Effector memory CD8-positive, alpha-beta T cell (primary cell): ENCODE measurements at regions not wholly inside any gene's neighbourhood (a gene's known extent, or its start where the extent isn't known, plus 50 kb on each side); places are given as distances from the start of the nearest gene placed in this dataset.

Experiments
- ATAC-seq: fragments of 150-1000 bp; cut with Tn5 transposase; replicated peaks from 2 replicates; pipeline ENCODE4 v1.10.0; 2021; ENCODE audit warnings: mild to moderate bottlenecking, moderate library complexity
- DNase-seq, 3 experiments: peaks; one replicate each; pipeline ENCODE4 v3.0.0; 2021
- H3K27ac Mint-ChIP-seq, 2 donors: one replicate each; pipeline ENCODE4 v1.8.0; 2022; ENCODE audit warnings: mild to moderate bottlenecking in 2 of 2, mixed read lengths in 2 of 2, moderate library complexity in 2 of 2
- H3K27me3 Mint-ChIP-seq, 2 donors: one replicate each; pipeline ENCODE4 v1.8.0; 2022; ENCODE audit warnings: mixed read lengths in 2 of 2
- H3K36me3 Mint-ChIP-seq: one replicate; pipeline ENCODE4 v1.8.0; 2022; ENCODE audit warnings: mild to moderate bottlenecking, moderate library complexity, mixed read lengths; ENCODE audit not compliant: insufficient read depth
- H3K4me1 Mint-ChIP-seq, 2 donors: one replicate each; pipeline ENCODE4 v1.8.0; 2022; ENCODE audit warnings: low read depth in 2 of 2, mixed read lengths in 2 of 2
- H3K4me3 Mint-ChIP-seq, 2 donors: one replicate each; pipeline ENCODE4 v1.8.0; 2022; ENCODE audit warnings: mild to moderate bottlenecking in 2 of 2, mixed read lengths in 2 of 2, moderate library complexity in 2 of 2
- H3K9me3 Mint-ChIP-seq, 2 donors: one replicate each; pipeline ENCODE4 v1.8.0; 2022; ENCODE audit warnings: mixed read lengths in 2 of 2

DNA sequence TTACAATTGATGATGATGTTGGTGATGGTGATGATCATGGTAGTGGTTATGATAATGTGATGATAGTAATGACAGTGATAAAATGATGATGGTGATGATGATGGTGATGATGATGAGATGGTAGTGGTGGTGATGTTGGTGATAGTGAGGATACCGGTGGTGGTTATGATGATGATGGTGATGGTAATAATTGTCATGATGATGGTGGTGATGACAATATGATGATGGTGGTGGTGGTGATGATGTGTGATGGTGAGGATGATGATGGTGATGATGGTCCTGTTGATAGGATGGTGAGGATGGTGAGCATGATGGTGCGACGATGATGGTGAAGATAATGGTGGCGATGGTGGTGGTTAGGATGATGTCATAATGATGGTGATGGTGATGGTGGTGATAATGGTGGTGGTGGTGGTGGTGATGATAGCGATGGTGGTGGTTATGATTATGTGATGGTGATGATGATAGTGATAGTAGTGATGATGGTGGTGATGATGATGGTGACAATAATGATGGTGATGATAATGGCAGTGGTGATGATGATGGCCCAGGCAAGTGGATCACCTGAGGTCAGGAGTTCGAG is 1129.9 kb downstream of the BRD1 start:
- DNase-seq (no peak), ATAC-seq (no peak)
- Mint-ChIP-seq H3K4me3 (no peak overlapping the region), H3K27ac (no peak overlapping the region), H3K9me3 (no peaks in the 10 kb centered on the region), H3K36me3 (no peaks in the 10 kb centered on the region), H3K4me1 (no peaks in the 10 kb centered on the region), H3K27me3 (peaks cover 0 to 1% of the 10 kb centered on the region in 2 donors)

DNA sequence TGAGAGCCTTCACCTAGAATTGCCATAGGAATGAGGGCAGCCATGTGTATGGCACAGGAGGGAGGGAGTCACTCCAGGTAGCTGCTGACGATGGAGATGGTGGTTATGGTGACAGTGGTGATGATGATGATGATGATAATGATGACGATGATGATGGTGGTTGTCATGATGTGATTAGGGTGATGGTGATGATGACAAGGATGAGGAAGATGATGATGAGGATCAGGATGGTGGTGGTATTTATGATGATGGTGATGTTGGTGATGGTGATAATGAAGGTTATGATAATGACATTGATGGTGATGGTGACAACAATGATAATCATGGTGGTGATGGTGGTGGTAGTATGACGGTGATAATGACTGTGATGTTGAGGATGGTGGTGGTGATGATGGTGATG is 1130.5 kb downstream of the BRD1 start:
- Mint-ChIP-seq H3K27ac (no peak overlapping the region), H3K4me3 (no peak overlapping the region), H3K36me3 (no peaks in the 10 kb centered on the region), H3K4me1 (no peaks in the 10 kb centered on the region), H3K9me3 (no peaks in the 10 kb centered on the region), H3K27me3 (no peaks in the 10 kb centered on the region)
- DNase-seq (no peak), ATAC-seq (no peak)

DNA sequence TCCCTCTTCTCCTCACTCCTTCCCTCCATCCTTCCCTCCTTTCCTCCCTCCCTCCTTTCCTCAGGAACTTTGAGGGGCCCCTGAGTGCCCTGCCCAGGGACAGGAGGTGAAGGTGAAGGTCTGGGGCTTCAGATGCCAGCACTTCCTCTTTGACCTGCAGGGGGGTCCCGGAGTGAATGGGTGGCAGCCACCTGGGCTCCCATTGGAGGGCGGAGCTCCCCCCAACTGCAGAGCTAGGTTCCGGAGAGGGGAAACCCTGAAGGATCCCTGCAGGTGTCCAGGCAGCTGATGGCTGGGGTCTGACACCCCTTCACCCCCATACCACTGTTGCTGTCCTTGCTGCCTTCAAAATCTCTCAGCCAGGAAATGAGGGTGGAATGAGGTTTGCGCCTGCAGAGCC is 1131.3 kb downstream of the BRD1 start:
- Mint-ChIP-seq H3K4me3 (no peak overlapping the region), H3K9me3 (no peaks in the 10 kb centered on the region), H3K27me3 (no peaks in the 10 kb centered on the region), H3K36me3 (no peaks in the 10 kb centered on the region), H3K4me1 (no peaks in the 10 kb centered on the region), H3K27ac (no peak overlapping the region)
- ATAC-seq, result no peak
- DNase-seq, result no peak

DNA sequence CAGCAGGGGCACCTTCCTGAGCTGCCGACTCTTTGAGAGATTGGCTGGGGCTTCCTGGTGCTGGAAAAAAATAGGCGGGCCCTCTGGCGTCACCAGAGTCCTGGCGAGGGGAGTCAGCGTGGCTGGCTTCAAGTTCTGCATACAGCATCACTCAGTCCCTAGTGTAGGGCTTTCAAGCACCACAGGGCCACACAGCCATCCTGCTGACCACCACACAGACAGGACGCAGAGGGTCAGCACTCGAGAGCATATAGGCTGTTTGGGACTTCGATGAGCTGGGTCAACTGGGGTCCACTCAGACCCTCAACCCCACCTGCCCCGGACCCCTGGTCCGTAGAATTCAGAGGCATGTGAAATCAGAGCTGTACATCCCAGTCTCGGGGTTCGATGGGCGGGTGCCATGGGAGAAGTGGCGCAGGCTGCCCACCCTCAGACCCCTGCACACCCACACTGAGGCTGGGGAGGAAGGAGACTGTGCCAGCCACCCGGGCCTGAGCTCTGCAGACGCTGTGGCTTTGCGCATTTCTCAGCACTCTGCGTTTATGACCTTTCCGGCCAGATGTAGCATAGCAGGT is 1131.9 kb downstream of the BRD1 start:
- no peak for ATAC-seq
- no peak for DNase-seq
- Mint-ChIP-seq H3K36me3 (no peaks in the 10 kb centered on the region), H3K27ac (no peak overlapping the region), H3K4me1 (no peaks in the 10 kb centered on the region), H3K4me3 (no peak overlapping the region), H3K27me3 (no peaks in the 10 kb centered on the region), H3K9me3 (no peaks in the 10 kb centered on the region)

DNA sequence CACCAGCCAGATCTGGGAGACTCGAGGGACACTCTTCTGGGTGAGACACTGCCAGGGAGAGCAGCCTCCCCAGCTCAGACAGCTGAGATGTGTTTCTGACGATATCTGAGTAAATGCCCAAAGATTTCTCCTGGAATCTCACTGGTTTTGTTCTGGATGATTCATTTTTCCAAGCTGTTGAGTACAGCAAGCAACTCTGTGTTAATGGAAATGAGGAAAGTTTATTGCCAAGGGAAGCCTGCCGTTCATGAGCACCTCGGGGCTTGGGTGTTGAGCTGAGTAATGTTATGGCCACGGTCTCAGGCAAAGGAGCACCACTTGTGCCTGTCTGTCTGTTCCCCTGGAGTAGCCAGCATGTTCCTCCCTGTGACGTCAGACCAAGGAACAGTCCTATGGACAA is 1132.4 kb downstream of the BRD1 start:
- no peaks in the 10 kb centered on the region for H3K4me1 Mint-ChIP-seq
- no peaks in the 10 kb centered on the region for H3K27me3 Mint-ChIP-seq
- H3K9me3 Mint-ChIP-seq, result no peaks in the 10 kb centered on the region
- DNase-seq, result no peak
- no peak overlapping the region for H3K27ac Mint-ChIP-seq
- H3K4me3 Mint-ChIP-seq, result no peak overlapping the region
- no peak for ATAC-seq
- H3K36me3 Mint-ChIP-seq, result no peaks in the 10 kb centered on the region

DNA sequence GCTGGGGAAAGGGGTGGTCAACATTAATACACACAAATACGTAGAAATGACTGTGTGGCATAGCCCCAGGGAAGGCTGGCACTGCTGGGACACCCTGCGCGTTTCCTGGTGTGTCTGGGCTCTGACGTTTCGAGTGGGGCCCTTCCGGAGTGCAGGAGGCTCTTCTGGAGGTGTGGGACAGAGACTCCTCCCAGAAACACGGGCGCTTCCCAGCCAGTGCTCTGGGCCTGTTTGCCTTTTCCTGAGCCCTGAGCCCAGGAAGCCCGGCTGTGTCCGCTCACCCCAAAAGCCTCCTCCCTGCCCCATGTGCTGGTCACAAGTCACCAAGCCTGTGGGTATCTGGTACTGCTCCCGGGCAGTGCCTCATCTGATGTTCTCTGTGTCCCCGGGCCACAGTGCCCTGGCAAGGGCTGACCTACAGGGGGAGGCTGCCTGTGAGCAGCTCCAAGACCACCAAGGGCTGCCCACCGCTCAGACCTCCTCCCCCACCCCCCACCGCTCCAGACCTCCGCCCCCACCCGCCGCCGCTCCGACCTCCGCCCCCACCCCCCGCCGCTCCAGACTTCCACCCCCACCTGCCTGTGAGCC is 1133.3 kb downstream of the BRD1 start:
- H3K9me3 Mint-ChIP-seq, result no peaks in the 10 kb centered on the region
- H3K4me1 Mint-ChIP-seq, result no peaks in the 10 kb centered on the region
- H3K27me3 Mint-ChIP-seq, result no peaks in the 10 kb centered on the region
- DNase-seq (no peak), ATAC-seq (no peak)
- no peak overlapping the region for H3K27ac Mint-ChIP-seq
- H3K36me3 Mint-ChIP-seq, result no peaks in the 10 kb centered on the region
- no peak overlapping the region for H3K4me3 Mint-ChIP-seq

DNA sequence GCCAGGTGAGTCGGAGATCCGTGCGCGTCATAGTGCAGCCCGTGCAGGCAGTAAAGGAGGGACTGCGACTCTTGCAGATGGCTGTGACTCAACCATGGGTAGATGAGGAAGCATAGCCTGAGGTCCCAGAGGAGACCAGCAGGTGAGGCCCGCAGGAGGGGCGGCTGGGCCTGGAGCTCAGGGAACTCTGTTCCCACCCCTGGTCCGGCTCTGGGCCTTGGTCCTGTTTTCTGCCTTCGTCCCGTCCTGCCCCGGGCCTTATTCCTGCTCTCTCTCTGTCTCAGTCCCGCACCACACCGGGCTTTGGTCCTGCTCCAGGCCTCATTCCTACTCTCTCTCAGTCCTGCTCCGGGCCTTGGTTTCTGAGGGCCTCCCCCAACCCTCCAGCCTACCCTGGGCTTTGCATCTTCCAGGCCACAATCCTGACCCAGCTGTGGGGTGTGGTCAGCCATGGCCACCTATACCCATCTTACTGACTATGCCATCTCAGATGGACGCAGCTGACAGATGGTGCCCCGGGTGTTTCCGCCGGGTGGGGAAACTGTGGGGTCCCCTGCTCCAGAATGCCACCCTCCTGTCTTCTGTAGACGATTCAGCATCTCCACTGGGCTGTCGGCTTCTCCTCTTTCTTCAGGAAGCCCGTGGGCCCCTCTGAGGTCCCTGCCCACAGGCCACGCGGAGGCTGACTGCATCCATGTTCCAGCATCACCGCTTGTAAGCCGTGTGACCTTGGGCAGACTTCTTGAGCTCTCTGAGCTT is 1134.1 kb downstream of the BRD1 start:
- Mint-ChIP-seq H3K27ac (no peak overlapping the region), H3K36me3 (no peaks in the 10 kb centered on the region), H3K27me3 (no peaks in the 10 kb centered on the region), H3K4me1 (no peaks in the 10 kb centered on the region), H3K4me3 (no peak overlapping the region), H3K9me3 (no peaks in the 10 kb centered on the region)
- ATAC-seq (no peak), DNase-seq (no peak)

DNA sequence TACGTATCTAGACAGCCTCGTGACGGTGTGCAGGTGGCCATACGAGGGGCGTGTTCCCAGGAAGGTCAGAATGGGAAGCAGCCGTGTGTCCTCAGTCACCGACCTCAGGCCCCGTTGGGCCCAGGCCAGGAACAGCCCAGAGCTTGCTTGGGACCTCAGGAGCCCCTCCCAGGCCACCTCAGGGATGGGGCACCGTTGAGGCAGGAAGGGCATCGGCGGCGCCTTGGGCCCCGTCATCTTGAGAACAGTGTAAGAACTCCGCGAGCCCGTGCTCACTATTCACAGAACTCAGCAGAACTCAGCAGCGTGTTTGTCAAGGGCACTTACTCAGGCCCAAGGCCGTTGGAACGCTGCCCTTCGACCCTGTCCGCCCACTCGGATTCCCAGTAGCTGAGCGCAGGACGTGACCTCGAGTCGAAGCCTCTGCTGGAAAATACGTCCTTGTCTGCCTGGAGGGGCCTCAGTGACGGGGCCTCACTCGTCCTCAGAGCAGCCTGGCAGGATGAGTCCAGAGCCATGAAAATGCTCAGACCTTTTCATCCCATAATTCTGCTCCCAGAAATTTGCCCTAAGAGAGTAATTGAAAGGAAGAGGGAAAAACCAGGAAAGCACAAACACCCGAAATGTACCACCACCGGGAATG is 1134.8 kb downstream of the BRD1 start:
- DNase-seq (no peak), ATAC-seq (no peak)
- no peaks in the 10 kb centered on the region for H3K36me3 Mint-ChIP-seq
- H3K27me3 Mint-ChIP-seq, result peaks cover 0 to 1% of the 10 kb centered on the region in 2 donors
- H3K9me3 Mint-ChIP-seq, result no peaks in the 10 kb centered on the region
- H3K4me1 Mint-ChIP-seq, result no peaks in the 10 kb centered on the region
- no peak overlapping the region for H3K27ac Mint-ChIP-seq
- H3K4me3 Mint-ChIP-seq, result no peak overlapping the region

DNA sequence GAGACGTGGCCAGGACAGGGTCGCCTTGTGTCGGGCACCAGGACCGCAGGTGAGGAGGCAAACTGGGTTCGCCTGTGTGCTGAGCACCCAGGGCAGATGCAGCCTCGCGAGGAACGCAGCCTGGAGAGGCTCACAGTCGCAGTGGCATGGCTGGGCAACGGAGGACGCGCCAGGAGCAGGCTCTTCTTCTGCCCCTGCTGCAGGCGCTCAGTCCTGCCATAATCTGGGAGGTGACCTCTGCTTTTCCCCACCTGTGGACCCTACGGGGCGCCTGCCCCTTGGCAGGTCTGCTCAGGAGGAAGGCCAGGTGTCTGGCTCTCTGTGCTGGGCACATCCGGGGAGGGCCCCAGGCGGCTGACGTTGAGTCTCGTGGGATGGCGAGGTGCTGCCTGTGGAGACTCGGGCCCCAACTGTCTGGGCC is 1136.2 kb downstream of the BRD1 start:
- Mint-ChIP-seq H3K9me3 (peaks cover 5 to 8% of the 10 kb centered on the region in 2 donors), H3K4me3 (no peak overlapping the region), H3K36me3 (no peaks in the 10 kb centered on the region), H3K4me1 (no peaks in the 10 kb centered on the region), H3K27me3 (peaks cover 8 to 12% of the 10 kb centered on the region in 2 donors), H3K27ac (no peak overlapping the region)
- ATAC-seq, result no peak
- DNase-seq, result no peak

DNA sequence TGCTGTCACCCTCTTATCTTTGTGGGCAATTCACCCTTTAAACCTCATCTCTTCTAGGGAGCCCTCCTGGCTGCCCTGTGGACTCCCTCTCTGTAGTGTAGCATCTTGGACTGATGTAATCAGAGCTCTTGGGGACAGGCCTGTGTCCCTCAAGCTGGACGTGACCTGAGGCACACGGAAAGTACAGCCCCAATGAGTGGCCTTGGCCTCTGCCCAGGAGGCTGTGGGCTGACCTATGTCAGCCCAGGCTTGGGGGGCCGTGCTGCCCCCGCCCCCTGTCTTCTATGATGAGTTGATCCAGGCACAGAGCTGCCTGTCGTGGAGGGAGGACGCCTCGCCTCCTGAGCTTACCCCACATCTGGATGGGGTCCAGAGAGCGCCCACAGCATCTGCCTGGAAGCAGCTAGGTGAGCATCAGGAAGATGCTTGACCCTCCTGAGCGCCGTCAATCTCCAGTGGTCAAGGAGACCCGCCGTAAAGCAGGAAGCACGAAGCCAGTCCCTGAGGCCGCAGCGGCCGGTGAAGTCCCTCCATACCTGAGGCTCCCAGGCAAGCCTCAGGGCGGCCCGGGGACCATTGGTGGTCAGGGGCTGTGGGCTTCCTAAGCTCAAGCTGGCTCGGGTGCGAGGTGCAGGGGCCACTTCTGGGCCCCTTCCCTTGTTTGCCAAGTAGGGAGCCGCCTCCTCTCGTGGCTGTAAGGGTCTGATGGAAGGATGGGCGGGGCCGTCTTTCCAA is 1136.9 kb downstream of the BRD1 start:
- DNase-seq (no peak), ATAC-seq (no peak)
- Mint-ChIP-seq H3K4me3 (no peak overlapping the region), H3K27ac (no peak overlapping the region), H3K36me3 (no peaks in the 10 kb centered on the region), H3K27me3 (peaks cover 9 to 12% of the 10 kb centered on the region in 2 donors), H3K4me1 (no peaks in the 10 kb centered on the region), H3K9me3 (peaks cover 6 to 8% of the 10 kb centered on the region in 2 donors)

DNA sequence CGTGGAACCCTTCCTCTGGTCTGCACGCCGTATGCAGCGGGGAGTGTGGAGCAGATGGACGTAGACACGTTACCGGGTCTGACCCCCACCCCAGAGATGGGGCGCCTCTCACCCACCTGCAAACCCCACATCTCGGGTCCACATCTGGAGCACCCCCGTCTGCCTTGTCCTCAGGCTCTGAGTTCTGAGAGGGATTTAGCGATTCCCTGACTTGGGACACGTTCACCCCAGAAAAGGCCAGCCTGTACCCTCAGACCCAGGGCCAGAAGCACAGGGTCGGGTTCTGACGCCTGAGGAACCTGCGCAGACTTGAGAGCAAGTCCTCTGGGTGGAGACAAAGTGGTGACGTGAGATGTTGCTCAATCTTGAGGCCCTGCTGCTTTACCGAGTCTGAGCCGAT is 1138.5 kb downstream of the BRD1 start:
- no peaks in the 10 kb centered on the region for H3K36me3 Mint-ChIP-seq
- peaks cover 6 to 8% of the 10 kb centered on the region in 2 donors for H3K9me3 Mint-ChIP-seq
- no peaks in the 10 kb centered on the region for H3K4me1 Mint-ChIP-seq
- DNase-seq (no peak), ATAC-seq (no peak)
- no peak overlapping the region for H3K4me3 Mint-ChIP-seq
- H3K27me3 Mint-ChIP-seq, result peaks cover 9 to 12% of the 10 kb centered on the region in 2 donors
- no peak overlapping the region for H3K27ac Mint-ChIP-seq

DNA sequence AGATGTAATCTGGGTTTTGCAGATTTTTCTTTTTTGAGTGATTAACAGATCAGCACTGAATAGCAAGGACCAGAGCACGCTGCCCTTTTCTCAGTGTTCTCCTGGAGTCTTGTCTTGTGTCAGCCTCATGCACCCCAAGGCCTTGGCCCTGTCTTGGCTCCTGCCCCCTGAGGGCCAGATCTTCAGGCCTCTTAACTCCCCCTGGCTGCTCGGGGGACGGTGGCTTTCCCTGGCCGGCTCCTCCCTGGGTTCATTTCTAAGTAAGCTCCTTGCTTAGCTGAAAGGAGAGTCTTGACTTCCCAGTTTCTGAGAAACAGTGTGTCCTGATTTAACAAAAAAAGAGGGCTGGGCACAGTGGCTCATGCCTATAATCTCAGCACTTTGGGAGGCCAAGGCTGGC is 1139.3 kb downstream of the BRD1 start:
- no peak for ATAC-seq
- Mint-ChIP-seq H3K36me3 (no peaks in the 10 kb centered on the region), H3K4me3 (no peak overlapping the region), H3K9me3 (peaks cover 6 to 8% of the 10 kb centered on the region in 2 donors), H3K27me3 (peaks cover 9 to 12% of the 10 kb centered on the region in 2 donors), H3K27ac (no peak overlapping the region), H3K4me1 (no peaks in the 10 kb centered on the region)
- no peak for DNase-seq

DNA sequence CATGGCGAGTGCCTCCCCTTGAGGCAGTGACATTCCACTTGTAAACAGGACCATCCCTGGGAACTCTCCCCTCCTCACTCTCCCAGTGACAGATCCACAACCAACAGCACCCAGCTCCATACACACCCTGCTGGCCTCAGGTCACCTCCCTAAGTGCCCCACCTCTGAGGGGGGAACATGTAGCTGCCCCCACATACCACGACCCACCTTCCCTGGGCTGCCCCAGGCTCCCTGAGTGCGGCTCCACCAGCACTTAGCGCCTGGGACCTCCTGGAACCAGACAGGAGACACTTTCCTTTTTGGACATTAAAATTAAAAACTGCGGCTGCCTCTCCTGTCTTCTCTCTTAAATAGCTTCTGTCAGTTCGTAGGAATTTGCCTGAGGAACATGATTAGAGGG is 1140.1 kb downstream of the BRD1 start:
- Mint-ChIP-seq H3K27ac (no peak overlapping the region), H3K36me3 (no peaks in the 10 kb centered on the region), H3K9me3 (peaks cover 6 to 8% of the 10 kb centered on the region in 2 donors), H3K4me3 (no peak overlapping the region), H3K27me3 (peaks cover 9 to 12% of the 10 kb centered on the region in 2 donors), H3K4me1 (no peaks in the 10 kb centered on the region)
- ATAC-seq, result no peak
- DNase-seq, result no peak
